Transverse colon (tissue), 4 donors: ENCODE measurements at regions not wholly inside any gene's neighbourhood (a gene's known extent, or its start where the extent isn't known, plus 50 kb on each side); places are given as distances from the start of the nearest gene placed in this dataset.

ENCODE experiments used
- CTCF ChIP-seq, 5 experiments: fragments of 200-600 bp in 3 of 5; fragments of 450-650 bp in 2 of 5; sonication (generic) in 3 of 5; IDR thresholded peaks; 1 replicate in 2 of 5; 2 replicates in 3 of 5; pipeline ENCODE4 v1.5.1; 2016 to 2017; ENCODE audit warnings: antibody characterized with exemption in 5 of 5, inconsistent platforms in 3 of 5, mild to moderate bottlenecking in 2 of 5, moderate library complexity in 1 of 5
- POLR2A ChIP-seq: fragments of 450-650 bp; IDR thresholded peaks from one replicate; pipeline ENCODE4 v1.6.1; 2016; ENCODE audit warnings: antibody characterized with exemption, mild to moderate bottlenecking, moderate library complexity
- POLR2AphosphoS5 ChIP-seq, 3 donors: sonication (generic); formaldehyde crosslinking; IDR thresholded peaks; one replicate each; pipeline ENCODE4 v1.6.1; 2016; ENCODE audit warnings: antibody characterized with exemption in 3 of 3

GRCh38 chr4:83772685-83773084, 236.8 kb downstream of the GPAT3 start:
- no peak for TF ChIP-seq POLR2A
- no peak for TF ChIP-seq CTCF (IDR thresholded peaks at IDR 0.05)
- TF ChIP-seq POLR2AphosphoS5 (IDR thresholded peaks at IDR 0.05) = no peak
